ENCODE measurements at regions not wholly inside any gene's neighbourhood (a gene's known extent, or its start where the extent isn't known, plus 50 kb on each side); places are given as distances from the start of the nearest gene placed in this dataset.

DNA sequence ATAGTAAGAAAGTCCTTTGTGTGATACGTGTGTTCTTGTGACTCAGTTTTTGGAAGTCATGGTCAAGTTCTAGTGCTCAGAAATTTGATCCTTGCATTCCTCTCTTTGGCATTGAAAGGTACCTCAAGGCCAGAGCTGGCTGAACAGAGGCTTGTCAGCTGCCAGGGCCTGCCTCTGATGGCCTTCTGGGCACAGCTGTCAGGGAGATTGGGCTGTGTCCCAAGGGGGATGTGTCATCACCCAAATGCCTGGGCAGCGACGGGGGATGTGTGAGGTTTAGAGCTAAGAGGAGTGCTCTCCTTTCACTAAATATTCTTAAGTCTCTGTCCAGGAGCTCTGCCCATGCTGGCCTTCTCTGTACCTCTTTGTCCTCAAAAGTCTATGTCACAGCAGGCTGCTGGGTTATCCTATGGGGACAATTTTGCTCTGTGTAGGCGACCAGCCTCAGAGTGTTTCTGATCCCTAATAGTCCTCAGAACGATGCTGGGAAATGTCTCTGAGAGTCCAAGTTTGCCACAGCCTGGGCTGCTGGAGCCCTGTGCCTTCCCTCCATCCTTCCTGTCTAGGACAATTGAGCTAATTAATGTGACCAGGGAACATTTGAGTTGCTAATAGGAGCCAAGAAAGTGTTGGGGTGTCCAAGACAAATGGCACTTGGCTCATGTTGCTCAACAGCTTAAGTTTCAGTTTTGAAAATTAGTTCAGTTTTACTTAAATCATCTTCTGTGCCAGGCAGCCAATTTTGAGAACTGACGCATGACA is 115.4 kb upstream of the ZNF521 start:
- Histone ChIP-seq H3K4me1 (ENCODE audit: control insufficient read depth, insufficient read depth, low read length) (peaks cover 32% of the 10 kb centered on the region), H2AFZ (replicated peaks; ENCODE audit: low read length, poor library complexity) (peak overlapping the region; percentile 86), H3K79me1 (ENCODE audit: low read depth in 1 of 2, low read length in 2 of 2) (no peaks in the 10 kb centered on the region), H3K36me3 (ENCODE audit: control insufficient read depth, insufficient read depth, low read length) (no peaks in the 10 kb centered on the region), H3K27me3 (ENCODE audit: control insufficient read depth, insufficient read depth, low read length) (no peaks in the 10 kb centered on the region), H3K56ac (ENCODE audit: extremely low read depth, insufficient read depth, low read length) (peak overlapping the region; percentile 24; the same call in 1 of the 2 replicates), H4K8ac (ENCODE audit: low read depth in 2 of 2, low read length in 2 of 2) (peak overlapping the region; percentile 48 to 62), H3K14ac (replicated peaks; ENCODE audit: low read depth, low read length) (peak overlapping the region; percentile 58), H3K27ac (ENCODE audit: insufficient read depth, low read length) (peak overlapping the region; percentile 60; the same call in 1 of the 2 replicates), H2BK15ac (ENCODE audit: low read depth, low read length) (peak overlapping the region; percentile 96), H3K9me1 (ENCODE audit: insufficient read depth, low read length) (peaks cover 19% of the 10 kb centered on the region), H3K4me2 (ENCODE audit: low read depth, low read length) (peak overlapping the region; percentile 18), H2BK120ac (ENCODE audit: low read depth, low read length) (peak overlapping the region; percentile 94), H4K20me1 (ENCODE audit: insufficient read depth, low read length) (no peaks in the 10 kb centered on the region), H3K9ac (ENCODE audit: low read depth, low read length) (no peak overlapping the region), H4K91ac (ENCODE audit: insufficient read depth, low read depth, low read length) (peak overlapping the region; percentile 89), H3K9me3 (ENCODE audit: control insufficient read depth, insufficient read depth, low read length) (no peaks in the 10 kb centered on the region), H3K4ac (ENCODE audit: low read depth, low read length) (peak overlapping the region; percentile 62), H3K4me3 (ENCODE audit: insufficient read depth, low read depth, low read length) (no peak overlapping the region), H2BK5ac (ENCODE audit: low read depth, low read length, poor library complexity, severe bottlenecking) (peak overlapping the region; percentile 76), H2BK20ac (ENCODE audit: low read depth, low read length) (peak overlapping the region; percentile 86), H2AK5ac (ENCODE audit: low read depth, low read length) (peak overlapping the region; percentile 89), H3K23ac (ENCODE audit: low read depth, low read length) (peak overlapping the region; percentile 22), H4K5ac (ENCODE audit: low read depth, low read length) (peak overlapping the region; percentile 83), H2AK9ac (replicated peaks; ENCODE audit: low read depth, low read length, poor library complexity) (peak overlapping the region; percentile 53), H3K18ac (ENCODE audit: low read depth, low read length) (peak overlapping the region; percentile 81)
- BruUV-seq (replicated peaks) = no TSS peak
- TF ChIP-seq CHD1 (IDR thresholded peaks at IDR 0.05; ENCODE audit: low read depth, low read length) (no peak), MAFK (IDR thresholded peaks at IDR 0.05; ENCODE audit: low read depth, low read length) (no peak), CEBPB (IDR thresholded peaks at IDR 0.05; ENCODE audit: low read depth, low read length) (0 out of 2 replicates have a peak, but pooled peaks have one; percentile 24)
- CTCF ChIA-PET = interaction anchor here (0.6 to 1.0 kb wide), 2 partner anchors 115 to 383 kb away, joined by 3 read pairs; partner anchors contain the start of gene ZNF521
- intact Hi-C loops (cut with micrococcal nuclease) (no loop called here), in situ Hi-C loops (cut with MboI; ENCODE audit: low sequenced_read_pairs) (no loop called here), dilution Hi-C loops (cut with HindIII; ENCODE audit: low sequenced_read_pairs, unreplicated experiment) (no loop called here)
- ATAC-seq (ENCODE audit: low read depth) = peak; percentile 22
- WGBS, 2 experiments (ENCODE audit: extremely low coverage in 2 of 2, insufficient read length in 1 of 2) = no CpG with 5 or more reads among the region's 6 CpGs
- POLR2A ChIA-PET (ENCODE audit: unreplicated experiment) = interaction anchor here (0.5 kb wide), 1 partner anchor 117 kb away, joined by 5 read pairs; no protein-coding TSS in a partner anchor
- DNase-seq = peak; percentile 43

All from IMR-90 (cell line).